ENCODE measurements at regions not wholly inside any gene's neighbourhood (a gene's known extent, or its start where the extent isn't known, plus 50 kb on each side); places are given as distances from the start of the nearest gene placed in this dataset.
"Not testable (repeated sequence)": the region's sequence is repeated elsewhere in the genome, so short reads cannot be mapped to it uniquely, and the experiment has no call there.

GRCh38 chr2:234802071-234802844 is 149.6 kb upstream of the SH3BP4 start:
- DNase-seq (ENCODE audit: low spot score) = no peak

GRCh38 chr2:234797566-234798250 is 154.1 kb upstream of the SH3BP4 start:
- no peak for DNase-seq (ENCODE audit: low spot score)

- DNase-seq (ENCODE audit: low spot score) = no peak
Measured at GRCh38 chr2:234796045-234796591, 155.7 kb upstream of the SH3BP4 start.

- peak; percentile 37 for DNase-seq (ENCODE audit: low spot score)
Measured at GRCh38 chr2:234795272-234795920, 156.4 kb upstream of the SH3BP4 start.

- no peak for DNase-seq (ENCODE audit: low spot score)
Measured at GRCh38 chr2:234794866-234795265, 157.0 kb upstream of the SH3BP4 start.

- no peak for DNase-seq (ENCODE audit: low spot score)
Measured at GRCh38 chr2:234793212-234793785, 158.5 kb upstream of the SH3BP4 start.

- no peak for DNase-seq (ENCODE audit: low spot score)
Measured at GRCh38 chr2:234792621-234793022, 159.2 kb upstream of the SH3BP4 start.

- DNase-seq (ENCODE audit: low spot score) = not testable (repeated sequence)
Measured at GRCh38 chr2:234792096-234792495, 159.7 kb upstream of the SH3BP4 start.

GRCh38 chr2:234790380-234790779 is 161.4 kb upstream of the SH3BP4 start:
- no peak for DNase-seq (ENCODE audit: low spot score)

GRCh38 chr2:234789556-234790325 is 162.1 kb upstream of the SH3BP4 start:
- no peak for DNase-seq (ENCODE audit: low spot score)

GRCh38 chr2:234788841-234789240 is 163.0 kb upstream of the SH3BP4 start:
- DNase-seq (ENCODE audit: low spot score) = no peak

GRCh38 chr2:234788381-234788780 is 163.4 kb upstream of the SH3BP4 start:
- no peak for DNase-seq (ENCODE audit: low spot score)

GRCh38 chr2:234787114-234787513 is 164.7 kb upstream of the SH3BP4 start:
- DNase-seq (ENCODE audit: low spot score) = no peak

- no peak for DNase-seq (ENCODE audit: low spot score)
Measured at GRCh38 chr2:234773764-234774409, 177.9 kb upstream of the SH3BP4 start.

- no peak for DNase-seq (ENCODE audit: low spot score)
Measured at GRCh38 chr2:234773129-234773528, 178.7 kb upstream of the SH3BP4 start.

GRCh38 chr2:234772733-234773060 is 179.1 kb upstream of the SH3BP4 start:
- no peak for DNase-seq (ENCODE audit: low spot score)

- DNase-seq (ENCODE audit: low spot score) = no peak
Measured at GRCh38 chr2:234771980-234772732, 179.7 kb upstream of the SH3BP4 start.

- no peak for DNase-seq (ENCODE audit: low spot score)
Measured at GRCh38 chr2:234771176-234771575, 180.6 kb upstream of the SH3BP4 start.

- DNase-seq (ENCODE audit: low spot score) = no peak
Measured at GRCh38 chr2:234770715-234771141, 181.1 kb upstream of the SH3BP4 start.

GRCh38 chr2:234770031-234770506 is 181.7 kb upstream of the SH3BP4 start:
- peak; percentile 29 for DNase-seq (ENCODE audit: low spot score)

Data from AG08396 (cell line).